ENCODE measurements at regions not wholly inside any gene's neighbourhood (a gene's known extent, or its start where the extent isn't known, plus 50 kb on each side); places are given as distances from the start of the nearest gene placed in this dataset.
"Not testable (repeated sequence)": the region's sequence is repeated elsewhere in the genome, so short reads cannot be mapped to it uniquely, and the experiment has no call there.

- DNase-seq = no peak
Observed at GRCh38 chr6:15131651-15132061, 114.2 kb upstream of the JARID2 start.

GRCh38 chr6:15132167-15132566, 113.7 kb upstream of the JARID2 start:
- DNase-seq = no peak

GRCh38 chr6:15132854-15133670, 112.8 kb upstream of the JARID2 start:
- DNase-seq = no peak

GRCh38 chr6:15137086-15137485, 108.8 kb upstream of the JARID2 start:
- no peak for DNase-seq

GRCh38 chr6:15143086-15143485, 102.8 kb upstream of the JARID2 start:
- DNase-seq = no peak

- DNase-seq = no peak
Observed at GRCh38 chr6:15143540-15143939, 102.3 kb upstream of the JARID2 start.

GRCh38 chr6:15145821-15146220, 100.0 kb upstream of the JARID2 start:
- no peak for DNase-seq

- DNase-seq = no peak
Observed at GRCh38 chr6:15147827-15148226, 98.0 kb upstream of the JARID2 start.

GRCh38 chr6:15148356-15148946, 97.4 kb upstream of the JARID2 start:
- no peak for DNase-seq

GRCh38 chr6:15150207-15150606, 95.7 kb upstream of the JARID2 start:
- no peak for DNase-seq

GRCh38 chr6:15152700-15153099, 93.2 kb upstream of the JARID2 start:
- no peak for DNase-seq

GRCh38 chr6:15153191-15153590, 92.7 kb upstream of the JARID2 start:
- no peak for DNase-seq

GRCh38 chr6:15157479-15157878, 88.4 kb upstream of the JARID2 start:
- DNase-seq = no peak

- DNase-seq = no peak
Observed at GRCh38 chr6:15158821-15159619, 86.8 kb upstream of the JARID2 start.

- DNase-seq = no peak
Observed at GRCh38 chr6:15160812-15161211, 85.1 kb upstream of the JARID2 start.

GRCh38 chr6:15164855-15165254, 81.0 kb upstream of the JARID2 start:
- DNase-seq = not testable (repeated sequence)

- no peak for DNase-seq
Observed at GRCh38 chr6:15166121-15166520, 79.7 kb upstream of the JARID2 start.

GRCh38 chr6:15170126-15170525, 75.7 kb upstream of the JARID2 start:
- DNase-seq = no peak

GRCh38 chr6:15171026-15171425, 74.8 kb upstream of the JARID2 start:
- DNase-seq = no peak

- DNase-seq = no peak
Observed at GRCh38 chr6:15176816-15177370, 69.0 kb upstream of the JARID2 start.

GRCh38 chr6:15183979-15184378, 61.9 kb upstream of the JARID2 start:
- no peak for DNase-seq

GRCh38 chr6:15184441-15184861, 61.4 kb upstream of the JARID2 start:
- no peak for DNase-seq

GRCh38 chr6:15185111-15185510, 60.8 kb upstream of the JARID2 start:
- DNase-seq = not testable (repeated sequence)
